ENCODE measurements at regions not wholly inside any gene's neighbourhood (a gene's known extent, or its start where the extent isn't known, plus 50 kb on each side); places are given as distances from the start of the nearest gene placed in this dataset.
A peak's percentile ranks its signal among the peaks of the same experiment; 100 is the strongest.

DNA sequence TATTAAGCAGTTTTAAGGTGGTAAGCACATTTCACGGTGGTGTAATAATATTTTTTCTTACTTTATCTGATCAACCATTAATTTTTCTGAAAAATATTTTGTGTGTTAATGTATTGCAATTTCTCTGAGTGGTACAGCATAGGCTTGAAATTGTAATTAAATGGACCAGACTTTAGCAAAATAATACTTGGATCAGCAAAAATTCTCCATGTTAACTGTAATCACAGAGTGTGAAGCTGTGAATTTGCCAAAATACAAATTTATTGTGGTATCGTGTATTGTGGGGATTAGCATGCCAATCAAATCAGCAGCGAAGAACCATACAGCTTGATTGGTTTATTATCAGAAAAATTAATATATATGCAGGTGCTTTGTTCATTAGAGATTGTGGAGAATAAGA, 1088.9 kb upstream of the GYPC start:
- Histone ChIP-seq H4K20me1 (ENCODE audit: insufficient read depth, low read length) (no peaks in the 10 kb centered on the region), H3K79me2 (ENCODE audit: insufficient read depth, low read length) (no peaks in the 10 kb centered on the region), H2AFZ (ENCODE audit: low read length) (no peak overlapping the region), H3K27ac (ENCODE audit: extremely low read length, insufficient read depth, low read length) (no peak overlapping the region), H3K4me3 (replicated peaks in 1 of 3; ENCODE audit: insufficient read depth in 1 of 3, low read depth in 2 of 3, low read length in 3 of 3) (no peak overlapping the region), H3K36me3 (replicated peaks in 1 of 2; ENCODE audit: control insufficient read depth in 1 of 2, insufficient read depth in 2 of 2, low read length in 2 of 2) (no peaks in the 10 kb centered on the region), H3K27me3 (ENCODE audit: control insufficient read depth in 1 of 2, insufficient read depth in 2 of 2, low read length in 2 of 2) (no peaks in the 10 kb centered on the region), H3K9me3 (ENCODE audit: low read length) (peaks cover 87% of the 10 kb centered on the region), H3K9ac (ENCODE audit: insufficient read depth, low read depth, low read length) (no peak overlapping the region), H3K4me1 (ENCODE audit: insufficient read depth, low read length) (no peaks in the 10 kb centered on the region), H3K4me2 (ENCODE audit: low read depth, low read length) (no peak overlapping the region)
- no peak for ATAC-seq
- WGBS (ENCODE audit: low lambda C conversion rate), result 3% methylated on average over 3 of the region's 3 CpGs
- ChIA-PET POLR2A (no interaction called here), CTCF (ENCODE audit: low intra/inter-chr PET ratio, low total read pairs) (no interaction called here)
- BruUV-seq (replicated peaks), result no TSS peak
- TF ChIP-seq HNF4A (CRISPR knock-in tag; IDR thresholded peaks at IDR 0.05) (no peak), FOSL1 (CRISPR knock-in tag; IDR thresholded peaks at IDR 0.05; ENCODE audit: borderline replicate concordance) (no peak), SAFB2 (CRISPR knock-in tag; IDR thresholded peaks at IDR 0.05; ENCODE audit: borderline replicate concordance, low read depth) (no peak), ZNF564 (CRISPR knock-in tag; IDR thresholded peaks at IDR 0.05) (no peak), ZFY (CRISPR knock-in tag; IDR thresholded peaks at IDR 0.05) (no peak), GFI1 (CRISPR knock-in tag; IDR thresholded peaks at IDR 0.05; ENCODE audit: borderline replicate concordance) (no peak), SRF (IDR thresholded peaks at IDR 0.05; ENCODE audit: low read depth, low read length) (no peak), MAFF (IDR thresholded peaks at IDR 0.05; ENCODE audit: low read depth, low read length) (peak; percentile 66), BHLHE40 (IDR thresholded peaks at IDR 0.05; ENCODE audit: low read length) (no peak), MAFK (conservative IDR thresholded peaks at IDR 0.05 in 1 of 2, IDR thresholded peaks at IDR 0.05 in 1 of 2; ENCODE audit: low read length in 2 of 2) (peak; percentile 76 to 79), ZNF34 (CRISPR knock-in tag; IDR thresholded peaks at IDR 0.05; ENCODE audit: borderline replicate concordance) (no peak), TSC22D2 (CRISPR knock-in tag; IDR thresholded peaks at IDR 0.05; ENCODE audit: borderline replicate concordance) (no peak), TBP (CRISPR knock-in tag; IDR thresholded peaks at IDR 0.05) (no peak), ZC3H13 (CRISPR knock-in tag; IDR thresholded peaks at IDR 0.05) (no peak)
- TF ChIP-seq, protein P1, sequence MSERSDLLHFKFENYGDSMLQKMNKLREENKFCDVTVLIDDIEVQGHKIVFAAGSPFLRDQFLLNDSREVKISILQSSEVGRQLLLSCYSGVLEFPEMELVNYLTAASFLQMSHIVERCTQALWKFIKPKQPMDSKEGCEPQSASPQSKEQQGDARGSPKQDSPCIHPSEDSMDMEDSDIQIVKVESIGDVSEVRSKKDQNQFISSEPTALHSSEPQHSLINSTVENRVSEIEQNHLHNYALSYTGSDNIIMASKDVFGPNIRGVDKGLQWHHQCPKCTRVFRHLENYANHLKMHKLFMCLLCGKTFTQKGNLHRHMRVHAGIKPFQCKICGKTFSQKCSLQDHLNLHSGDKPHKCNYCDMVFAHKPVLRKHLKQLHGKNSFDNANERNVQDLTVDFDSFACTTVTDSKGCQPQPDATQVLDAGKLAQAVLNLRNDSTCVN (CRISPR knock-in tag; IDR thresholded peaks at IDR 0.05; ENCODE audit: borderline replicate concordance), result no peak
- TF ChIP-seq, protein P2, sequence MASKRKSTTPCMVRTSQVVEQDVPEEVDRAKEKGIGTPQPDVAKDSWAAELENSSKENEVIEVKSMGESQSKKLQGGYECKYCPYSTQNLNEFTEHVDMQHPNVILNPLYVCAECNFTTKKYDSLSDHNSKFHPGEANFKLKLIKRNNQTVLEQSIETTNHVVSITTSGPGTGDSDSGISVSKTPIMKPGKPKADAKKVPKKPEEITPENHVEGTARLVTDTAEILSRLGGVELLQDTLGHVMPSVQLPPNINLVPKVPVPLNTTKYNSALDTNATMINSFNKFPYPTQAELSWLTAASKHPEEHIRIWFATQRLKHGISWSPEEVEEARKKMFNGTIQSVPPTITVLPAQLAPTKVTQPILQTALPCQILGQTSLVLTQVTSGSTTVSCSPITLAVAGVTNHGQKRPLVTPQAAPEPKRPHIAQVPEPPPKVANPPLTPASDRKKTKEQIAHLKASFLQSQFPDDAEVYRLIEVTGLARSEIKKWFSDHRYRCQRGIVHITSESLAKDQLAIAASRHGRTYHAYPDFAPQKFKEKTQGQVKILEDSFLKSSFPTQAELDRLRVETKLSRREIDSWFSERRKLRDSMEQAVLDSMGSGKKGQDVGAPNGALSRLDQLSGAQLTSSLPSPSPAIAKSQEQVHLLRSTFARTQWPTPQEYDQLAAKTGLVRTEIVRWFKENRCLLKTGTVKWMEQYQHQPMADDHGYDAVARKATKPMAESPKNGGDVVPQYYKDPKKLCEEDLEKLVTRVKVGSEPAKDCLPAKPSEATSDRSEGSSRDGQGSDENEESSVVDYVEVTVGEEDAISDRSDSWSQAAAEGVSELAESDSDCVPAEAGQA (IDR thresholded peaks at IDR 0.05; ENCODE audit: low read depth), result no peak
- TF ChIP-seq, protein P2 (CRISPR knock-in tag; IDR thresholded peaks at IDR 0.05; ENCODE audit: borderline replicate concordance), result no peak
- DNase-seq (ENCODE audit: low spot score), result no peak
- intact Hi-C loops (cut with micrococcal nuclease; ENCODE audit: unreplicated experiment) (no loop called here), in situ Hi-C loops (cut with HindIII; ENCODE audit: extremely low pct_ligation_motif_present, low pct_unique_long_range_greater_than_20kb) (no loop called here)
- FAIRE-seq, result no peak

All from HepG2 (cell line).